Neuronal stem cell (in vitro differentiated cells): ENCODE measurements at regions not wholly inside any gene's neighbourhood (a gene's known extent, or its start where the extent isn't known, plus 50 kb on each side); places are given as distances from the start of the nearest gene placed in this dataset.
A peak's percentile ranks its signal among the peaks of the same experiment; 100 is the strongest.

Experiments
- DNase-seq: peaks from one replicate; pipeline ENCODE4 v3.0.0-alpha.2; 2013; ENCODE audit warnings: low spot score
- H2AFZ ChIP-seq: one replicate; pipeline ENCODE4 v1.6.1; 2013; ENCODE audit warnings: mild to moderate bottlenecking, low read length, inconsistent platforms
- H2AK5ac ChIP-seq: 2 replicates; pipeline ENCODE4 v1.6.1; 2013; ENCODE audit warnings: low read depth, mild to moderate bottlenecking, inconsistent platforms, low read length, moderate library complexity, mixed read lengths
- H2BK120ac ChIP-seq: 2 replicates; pipeline ENCODE4 v1.6.1; 2013; ENCODE audit warnings: low read depth, mild to moderate bottlenecking, inconsistent platforms, low read length, moderate library complexity, mixed read lengths
- H2BK12ac ChIP-seq: one replicate; pipeline ENCODE4 v1.6.1; 2013; ENCODE audit warnings: low read length, inconsistent platforms
- H2BK15ac ChIP-seq: 2 replicates; pipeline ENCODE4 v1.6.1; 2013; ENCODE audit warnings: mild to moderate bottlenecking, low read length, inconsistent platforms, mixed read lengths
- H2BK5ac ChIP-seq: one replicate; pipeline ENCODE4 v1.6.1; 2013; ENCODE audit warnings: inconsistent platforms, mild to moderate bottlenecking, low read length, moderate library complexity
- H3K14ac ChIP-seq: one replicate; pipeline ENCODE4 v1.6.1; 2013; ENCODE audit warnings: low read length, inconsistent platforms
- H3K18ac ChIP-seq: 2 replicates; pipeline ENCODE4 v1.6.1; 2013; ENCODE audit warnings: low read length, inconsistent platforms
- H3K23ac ChIP-seq: 2 replicates; pipeline ENCODE4 v1.6.1; 2013; ENCODE audit warnings: low read depth, mild to moderate bottlenecking, mixed read lengths, low read length, inconsistent platforms; ENCODE audit not compliant: poor library complexity
- H3K27ac ChIP-seq: replicated peaks from 3 replicates; pipeline ENCODE4 v1.5.1; 2013; ENCODE audit warnings: low read length, inconsistent platforms
- H3K27me3 ChIP-seq, 3 experiments: 2 replicates each; pipeline ENCODE4 v1.6.1; 2013; ENCODE audit warnings: low read length in 3 of 3, mild to moderate bottlenecking in 2 of 3, inconsistent platforms in 1 of 3, low read depth in 1 of 3, mixed read lengths in 1 of 3, moderate library complexity in 1 of 3; ENCODE audit not compliant: control insufficient read depth in 3 of 3, insufficient read depth in 3 of 3
- H3K36me3 ChIP-seq, 2 donors: replicated peaks in 1 of 2; 2 replicates each; pipeline ENCODE4 v1.6.1; 2013; ENCODE audit warnings: low read length in 2 of 2; ENCODE audit not compliant: control insufficient read depth in 2 of 2, insufficient read depth in 2 of 2
- H3K4ac ChIP-seq: 2 replicates; pipeline ENCODE4 v1.6.1; 2013; ENCODE audit warnings: inconsistent platforms, mild to moderate bottlenecking, low read length, moderate library complexity
- H3K4me1 ChIP-seq, 2 donors: 1 replicate in 1 of 2; 2 replicates in 1 of 2; pipeline ENCODE4 v1.6.1; 2013; ENCODE audit warnings: low read length in 2 of 2, low read depth in 1 of 2; ENCODE audit not compliant: control insufficient read depth in 2 of 2, insufficient read depth in 1 of 2
- H3K4me2 ChIP-seq: one replicate; pipeline ENCODE4 v1.6.1; 2013; ENCODE audit warnings: mild to moderate bottlenecking, low read length, inconsistent platforms; ENCODE audit not compliant: insufficient read depth, poor library complexity, severe bottlenecking
- H3K4me3 ChIP-seq, 2 donors: 2 replicates each; pipeline ENCODE4 v1.5.1; 2013; ENCODE audit warnings: low read length in 2 of 2, mild to moderate bottlenecking in 2 of 2, inconsistent platforms in 1 of 2, moderate library complexity in 1 of 2
- H3K79me1 ChIP-seq: one replicate; pipeline ENCODE4 v1.6.1; 2013; ENCODE audit warnings: low read depth, mild to moderate bottlenecking, inconsistent platforms, low read length, moderate library complexity
- H3K9ac ChIP-seq: one replicate; pipeline ENCODE4 v1.6.1; 2013; ENCODE audit warnings: mild to moderate bottlenecking, low read depth, low read length, inconsistent platforms; ENCODE audit not compliant: poor library complexity
- H3K9me3 ChIP-seq, 2 donors: replicated peaks in 1 of 2; 2 replicates each; pipeline versions ENCODE3 to v1.6.1; 2013; ENCODE audit warnings: low read length in 2 of 2, mild to moderate bottlenecking in 2 of 2, inconsistent platforms in 1 of 2, low read depth in 1 of 2, mixed read lengths in 1 of 2, moderate library complexity in 1 of 2; ENCODE audit not compliant: control insufficient read depth in 2 of 2, insufficient read depth in 1 of 2
- H4K8ac ChIP-seq: one replicate; pipeline ENCODE4 v1.6.1; 2013; ENCODE audit warnings: low read depth, mild to moderate bottlenecking, inconsistent platforms, low read length, moderate library complexity
- H4K91ac ChIP-seq: one replicate; pipeline ENCODE4 v1.6.1; 2013; ENCODE audit warnings: low read length, low read depth, mild to moderate bottlenecking, inconsistent platforms; ENCODE audit not compliant: poor library complexity
- WGBS, 2 donors: extraction: QIAGEN DNeasy Blood & Tissue Kit; methylation state at CpG; one replicate each; pipeline ENCODE4 v1.1.7; 2013; ENCODE audit warnings: missing lambda C conversion rate in 2 of 2, mixed read lengths in 1 of 2; ENCODE audit not compliant: insufficient read length in 2 of 2, insufficient replicate concordance in 1 of 2; ENCODE audit errors: extremely low coverage in 2 of 2; 5-methylcytosine and 5-hydroxymethylcytosine counted together

- Histone ChIP-seq H3K36me3 (no peaks in the 10 kb centered on the region), H2BK120ac (no peak overlapping the region), H3K14ac (no peak overlapping the region), H3K23ac (no peak overlapping the region), H2AFZ (no peak overlapping the region), H3K4me3 (no peak overlapping the region), H3K27me3 (no peaks in the 10 kb centered on the region), H3K18ac (no peak overlapping the region), H4K8ac (no peak overlapping the region), H3K4me1 (no peaks in the 10 kb centered on the region), H3K9ac (no peak overlapping the region), H2AK5ac (no peak overlapping the region), H3K27ac (no peak overlapping the region), H2BK5ac (no peak overlapping the region), H3K9me3 (no peaks in the 10 kb centered on the region), H3K4ac (no peak overlapping the region), H3K79me1 (no peaks in the 10 kb centered on the region), H4K91ac (no peak overlapping the region), H3K4me2 (no peak overlapping the region), H2BK12ac (no peak overlapping the region), H2BK15ac (no peak overlapping the region)
- no CpG with 5 or more reads among the region's 3 CpGs for WGBS, 2 donors
- DNase-seq = no peak
Measured at GRCh38 chr1:168782559-168783116, 53.6 kb upstream of the DPT start.

DNA sequence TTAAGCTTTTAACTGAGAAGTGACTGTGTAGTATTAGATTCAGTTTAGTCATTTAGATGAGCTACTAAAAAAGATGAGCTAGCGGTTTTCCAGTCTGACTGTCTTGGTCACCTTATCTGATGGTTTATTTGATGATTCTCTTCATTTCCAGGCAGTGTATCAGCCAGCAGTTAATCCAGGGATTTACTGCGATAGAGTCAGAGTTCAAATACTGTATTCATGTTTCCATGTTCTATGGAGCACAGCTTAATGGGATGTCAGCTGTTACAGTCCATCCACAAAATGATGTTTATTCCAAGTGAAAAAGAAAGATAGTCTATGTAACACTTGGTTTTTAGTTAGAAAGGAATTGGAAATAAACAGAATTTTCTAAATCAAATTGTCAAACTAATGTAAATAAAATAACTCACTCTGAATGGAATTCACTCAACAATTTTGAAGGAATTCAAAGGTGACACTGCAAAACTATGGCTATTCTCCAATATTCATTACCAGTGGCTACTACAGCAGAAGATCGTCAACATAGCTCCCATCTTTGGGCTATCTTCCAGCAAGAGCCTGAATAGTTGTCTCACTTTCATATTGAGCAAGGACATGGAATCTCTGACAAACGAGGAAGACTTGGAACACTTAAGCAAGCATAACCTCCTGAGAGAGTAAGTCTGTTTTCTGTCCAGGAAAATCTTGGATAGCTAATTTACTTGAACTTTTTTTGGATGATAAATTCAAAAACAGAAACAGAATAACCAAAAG lies 54.6 kb upstream of the DPT start:
- no CpG with 5 or more reads among the region's 4 CpGs for WGBS, 2 donors

GRCh38 chr1:168786476-168787330 lies 57.7 kb upstream of the DPT start:
- Histone ChIP-seq H3K4me2 (no peak overlapping the region), H2BK120ac (no peak overlapping the region), H3K4me3 (no peak overlapping the region), H3K18ac (no peak overlapping the region), H4K91ac (no peak overlapping the region), H3K27ac (no peak overlapping the region), H3K79me1 (no peaks in the 10 kb centered on the region), H3K14ac (no peak overlapping the region), H2AFZ (peak overlapping the region; percentile 19), H3K4me1 (no peaks in the 10 kb centered on the region), H3K27me3 (no peaks in the 10 kb centered on the region), H3K36me3 (no peaks in the 10 kb centered on the region), H3K9ac (no peak overlapping the region), H2AK5ac (no peak overlapping the region), H4K8ac (no peak overlapping the region), H3K9me3 (no peaks in the 10 kb centered on the region), H2BK12ac (no peak overlapping the region), H3K4ac (no peak overlapping the region), H3K23ac (no peak overlapping the region), H2BK5ac (no peak overlapping the region), H2BK15ac (no peak overlapping the region)
- DNase-seq = no peak
- WGBS, 2 donors = no CpG with 5 or more reads among the region's 4 CpGs

More for the DNA sequence above, 54.6 kb upstream of the DPT start:
- no peaks in the 10 kb centered on the region for H3K4me1 ChIP-seq
- no peaks in the 10 kb centered on the region for H3K27me3 ChIP-seq
- no peak overlapping the region for H3K14ac ChIP-seq
- H2BK120ac ChIP-seq = no peak overlapping the region
- H3K9me3 ChIP-seq = no peaks in the 10 kb centered on the region
- H3K18ac ChIP-seq = no peak overlapping the region
- H3K4me3 ChIP-seq = no peak overlapping the region
- H2BK12ac ChIP-seq = no peak overlapping the region
- H4K91ac ChIP-seq = no peak overlapping the region
- DNase-seq = no peak
- no peak overlapping the region for H3K4ac ChIP-seq
- no peak overlapping the region for H2BK5ac ChIP-seq
- H4K8ac ChIP-seq = no peak overlapping the region
- H3K23ac ChIP-seq = no peak overlapping the region
- no peaks in the 10 kb centered on the region for H3K79me1 ChIP-seq
- no peak overlapping the region for H3K27ac ChIP-seq
- H2AK5ac ChIP-seq = no peak overlapping the region
- no peak overlapping the region for H2BK15ac ChIP-seq
- H2AFZ ChIP-seq = no peak overlapping the region
- no peak overlapping the region for H3K4me2 ChIP-seq
- H3K36me3 ChIP-seq = no peaks in the 10 kb centered on the region
- H3K9ac ChIP-seq = no peak overlapping the region

- Histone ChIP-seq H2AFZ (no peak overlapping the region), H3K23ac (no peak overlapping the region), H3K27ac (no peak overlapping the region), H3K14ac (no peak overlapping the region), H2AK5ac (no peak overlapping the region), H3K9ac (no peak overlapping the region), H2BK15ac (no peak overlapping the region), H3K9me3 (no peaks in the 10 kb centered on the region), H3K79me1 (no peaks in the 10 kb centered on the region), H3K4ac (no peak overlapping the region), H2BK5ac (no peak overlapping the region), H3K4me2 (no peak overlapping the region), H3K36me3 (no peaks in the 10 kb centered on the region), H4K8ac (no peak overlapping the region), H2BK12ac (no peak overlapping the region), H3K27me3 (no peaks in the 10 kb centered on the region), H3K4me3 (no peak overlapping the region), H3K4me1 (no peaks in the 10 kb centered on the region), H4K91ac (no peak overlapping the region), H2BK120ac (no peak overlapping the region), H3K18ac (no peak overlapping the region)
- WGBS, 2 donors = no CpG with 5 or more reads among the region's 1 CpG
- DNase-seq = no peak
Measured at GRCh38 chr1:168788258-168788657, 59.3 kb upstream of the DPT start.
